Loucy (cell line): ENCODE measurements at regions not wholly inside any gene's neighbourhood (a gene's known extent, or its start where the extent isn't known, plus 50 kb on each side); places are given as distances from the start of the nearest gene placed in this dataset.

Experiments
- EZH2phosphoT487 ChIP-seq: fragments of 200-600 bp; IDR thresholded peaks from 2 replicates; pipeline ENCODE4 v1.6.1; 2018; ENCODE audit warnings: antibody characterized with exemption, mild to moderate bottlenecking, moderate library complexity, borderline replicate concordance
- TF ChIP-seq, protein P1 (sequence below): fragments of 200-600 bp; sonication (generic); conservative IDR thresholded peaks from 2 replicates; pipeline ENCODE4 v1.5.1; 2014; ENCODE audit warnings: mild to moderate bottlenecking, antibody characterized with exemption, low read length

DNA sequence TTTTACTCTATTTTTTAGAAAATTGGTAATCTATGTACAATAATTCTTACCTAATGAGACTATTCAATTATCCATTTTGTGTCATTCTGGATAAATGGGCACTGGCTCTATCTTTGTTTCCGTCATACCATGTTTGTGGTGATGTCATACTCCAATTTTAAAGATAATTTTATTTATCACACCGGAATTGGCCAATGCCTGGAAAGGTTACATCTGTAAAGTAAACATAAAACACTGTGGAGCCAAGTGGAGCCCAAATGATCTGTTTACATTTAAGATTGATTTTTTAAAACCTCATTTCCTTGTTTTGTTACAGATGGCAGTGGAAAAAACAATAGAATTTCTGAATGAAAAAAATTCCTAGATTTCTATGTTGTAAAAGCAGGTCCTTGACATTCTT, 120.2 kb upstream of the GPRIN3 start:
- TF ChIP-seq, protein P1, sequence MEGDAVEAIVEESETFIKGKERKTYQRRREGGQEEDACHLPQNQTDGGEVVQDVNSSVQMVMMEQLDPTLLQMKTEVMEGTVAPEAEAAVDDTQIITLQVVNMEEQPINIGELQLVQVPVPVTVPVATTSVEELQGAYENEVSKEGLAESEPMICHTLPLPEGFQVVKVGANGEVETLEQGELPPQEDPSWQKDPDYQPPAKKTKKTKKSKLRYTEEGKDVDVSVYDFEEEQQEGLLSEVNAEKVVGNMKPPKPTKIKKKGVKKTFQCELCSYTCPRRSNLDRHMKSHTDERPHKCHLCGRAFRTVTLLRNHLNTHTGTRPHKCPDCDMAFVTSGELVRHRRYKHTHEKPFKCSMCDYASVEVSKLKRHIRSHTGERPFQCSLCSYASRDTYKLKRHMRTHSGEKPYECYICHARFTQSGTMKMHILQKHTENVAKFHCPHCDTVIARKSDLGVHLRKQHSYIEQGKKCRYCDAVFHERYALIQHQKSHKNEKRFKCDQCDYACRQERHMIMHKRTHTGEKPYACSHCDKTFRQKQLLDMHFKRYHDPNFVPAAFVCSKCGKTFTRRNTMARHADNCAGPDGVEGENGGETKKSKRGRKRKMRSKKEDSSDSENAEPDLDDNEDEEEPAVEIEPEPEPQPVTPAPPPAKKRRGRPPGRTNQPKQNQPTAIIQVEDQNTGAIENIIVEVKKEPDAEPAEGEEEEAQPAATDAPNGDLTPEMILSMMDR: no peak
- TF ChIP-seq EZH2phosphoT487: no peak
